ENCODE measurements at regions not wholly inside any gene's neighbourhood (a gene's known extent, or its start where the extent isn't known, plus 50 kb on each side); places are given as distances from the start of the nearest gene placed in this dataset.

DNA sequence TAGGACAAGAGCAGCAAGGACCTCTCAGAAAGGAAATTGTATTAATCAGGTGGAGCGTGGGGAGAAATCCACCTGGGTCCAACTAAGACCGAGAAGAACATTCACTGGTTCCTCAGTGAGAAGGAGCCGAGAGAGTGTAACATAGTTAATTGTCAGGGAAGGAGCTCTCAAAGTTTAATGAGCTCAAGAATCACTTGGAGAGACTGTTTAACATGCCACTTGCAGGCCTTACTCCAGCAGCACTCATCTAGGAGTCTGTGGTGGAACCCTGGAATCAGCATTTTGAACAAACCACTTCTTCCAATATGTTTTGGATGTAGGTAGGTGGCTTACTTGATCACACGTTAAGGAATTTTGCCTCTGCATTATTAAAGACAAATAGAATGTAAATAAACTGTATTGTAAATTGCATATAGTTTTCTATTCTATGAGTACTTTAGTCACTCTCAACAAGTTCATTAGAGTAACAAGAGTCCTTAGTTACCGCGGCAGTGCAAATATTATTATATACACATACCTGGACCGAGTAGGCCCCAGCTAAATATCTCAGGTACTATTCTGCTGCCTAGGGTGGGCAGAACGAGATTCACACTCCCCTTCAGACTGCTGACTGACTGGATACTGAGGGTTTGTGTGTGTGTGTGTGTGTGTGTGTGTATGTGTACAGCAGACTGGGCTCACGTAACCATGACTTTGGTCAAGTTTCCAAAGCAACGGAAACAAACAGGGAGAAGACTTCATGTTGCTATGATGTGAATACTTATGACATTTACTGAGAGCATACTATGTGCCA is 203.2 kb upstream of the USP24 start:
- TF ChIP-seq EZH2 (IDR thresholded peaks at IDR 0.05) = no peak
- no peak for TF ChIP-seq FOXP2 (optimal IDR thresholded peaks at IDR 0.05; ENCODE audit: control extremely low read depth, extremely low read length, insufficient read depth)
